ENCODE measurements at regions not wholly inside any gene's neighbourhood (a gene's known extent, or its start where the extent isn't known, plus 50 kb on each side); places are given as distances from the start of the nearest gene placed in this dataset.

- no peak overlapping the region for H3K4me2 ChIP-seq (ENCODE audit: extremely low read depth, insufficient read depth, low read length)
- DNase-seq (ENCODE audit: low read depth in 2 of 2) = no peak
- H3K9me3 ChIP-seq (ENCODE audit: control insufficient read depth, insufficient read depth, low read depth, low read length) = no peaks in the 10 kb centered on the region
- H3K4me3 ChIP-seq (replicated peaks in 1 of 4; ENCODE audit: control extremely low read depth in 1 of 4, insufficient read depth in 1 of 4, low read depth in 3 of 4, low read length in 4 of 4) = no peak overlapping the region
- no peaks in the 10 kb centered on the region for H3K4me1 ChIP-seq (ENCODE audit: control insufficient read depth, extremely low read depth, insufficient read depth, low read length)
- H3K27ac ChIP-seq (ENCODE audit: insufficient read depth, low read length) = no peak overlapping the region
- no peak overlapping the region for H3K9ac ChIP-seq (ENCODE audit: insufficient read depth, low read length)
- TF ChIP-seq EZH2 (IDR thresholded peaks at IDR 0.05; ENCODE audit: low read length, missing control alignments) = no peak
- TF ChIP-seq, protein P1, sequence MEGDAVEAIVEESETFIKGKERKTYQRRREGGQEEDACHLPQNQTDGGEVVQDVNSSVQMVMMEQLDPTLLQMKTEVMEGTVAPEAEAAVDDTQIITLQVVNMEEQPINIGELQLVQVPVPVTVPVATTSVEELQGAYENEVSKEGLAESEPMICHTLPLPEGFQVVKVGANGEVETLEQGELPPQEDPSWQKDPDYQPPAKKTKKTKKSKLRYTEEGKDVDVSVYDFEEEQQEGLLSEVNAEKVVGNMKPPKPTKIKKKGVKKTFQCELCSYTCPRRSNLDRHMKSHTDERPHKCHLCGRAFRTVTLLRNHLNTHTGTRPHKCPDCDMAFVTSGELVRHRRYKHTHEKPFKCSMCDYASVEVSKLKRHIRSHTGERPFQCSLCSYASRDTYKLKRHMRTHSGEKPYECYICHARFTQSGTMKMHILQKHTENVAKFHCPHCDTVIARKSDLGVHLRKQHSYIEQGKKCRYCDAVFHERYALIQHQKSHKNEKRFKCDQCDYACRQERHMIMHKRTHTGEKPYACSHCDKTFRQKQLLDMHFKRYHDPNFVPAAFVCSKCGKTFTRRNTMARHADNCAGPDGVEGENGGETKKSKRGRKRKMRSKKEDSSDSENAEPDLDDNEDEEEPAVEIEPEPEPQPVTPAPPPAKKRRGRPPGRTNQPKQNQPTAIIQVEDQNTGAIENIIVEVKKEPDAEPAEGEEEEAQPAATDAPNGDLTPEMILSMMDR (conservative IDR thresholded peaks at IDR 0.05 in 1 of 2, IDR thresholded peaks at IDR 0.05 in 1 of 2; ENCODE audit: low read depth in 1 of 2, low read length in 2 of 2) = no peak
- no peaks in the 10 kb centered on the region for H3K79me2 ChIP-seq (ENCODE audit: control insufficient read depth, insufficient read depth, low read length)
- H2AFZ ChIP-seq (ENCODE audit: low read length) = no peak overlapping the region
- H3K27me3 ChIP-seq (ENCODE audit: control insufficient read depth, insufficient read depth, low read length) = no peaks in the 10 kb centered on the region
- H3K36me3 ChIP-seq (ENCODE audit: control insufficient read depth, insufficient read depth, low read length) = no peaks in the 10 kb centered on the region
- H4K20me1 ChIP-seq (ENCODE audit: control insufficient read depth, extremely low read depth, insufficient read depth, low read length) = no peaks in the 10 kb centered on the region
Measured at GRCh38 chr2:172225786-172226185, 123.1 kb upstream of the DLX2 start.

DNA sequence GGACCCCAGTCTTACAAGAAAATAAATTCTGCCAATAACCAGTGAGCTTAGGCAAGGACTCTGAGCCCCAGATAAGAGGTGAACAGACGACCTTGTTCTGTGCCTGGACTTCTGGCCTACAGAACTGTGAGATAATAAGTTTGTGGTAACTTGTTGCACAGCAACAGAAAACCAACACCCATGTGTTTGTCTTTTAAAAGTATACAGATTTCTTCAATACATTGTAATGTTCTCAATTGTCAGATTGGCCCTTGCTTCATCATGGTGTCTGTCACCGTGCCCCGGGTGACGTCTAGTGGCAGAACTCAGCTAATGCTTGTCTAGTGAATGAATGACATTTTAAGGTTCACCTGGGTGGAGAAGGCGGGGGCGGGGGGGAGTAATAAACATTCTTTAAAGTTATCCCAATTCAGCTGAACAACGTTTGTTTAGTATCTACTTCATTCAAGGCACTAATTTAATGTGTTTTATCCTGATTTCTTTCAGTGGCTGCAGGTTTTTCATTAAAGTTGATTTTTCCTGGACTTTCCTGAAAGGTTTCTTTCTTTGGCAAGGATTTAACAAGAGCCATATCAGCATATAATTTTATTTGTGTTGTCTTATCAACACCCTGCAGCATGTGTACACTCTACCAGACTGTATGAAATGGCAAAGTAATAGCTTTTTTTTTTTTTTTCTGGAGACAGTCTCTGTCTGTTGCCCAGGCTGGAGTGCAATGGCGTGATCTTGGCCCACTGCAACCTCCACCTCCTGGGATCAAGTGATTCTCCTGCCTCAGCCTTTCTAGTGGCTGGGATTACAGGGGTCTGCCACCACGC lies 123.8 kb upstream of the DLX2 start:
- no peaks in the 10 kb centered on the region for H3K27me3 ChIP-seq (ENCODE audit: control insufficient read depth, insufficient read depth, low read length)
- H4K20me1 ChIP-seq (ENCODE audit: control insufficient read depth, extremely low read depth, insufficient read depth, low read length) = no peaks in the 10 kb centered on the region
- no peaks in the 10 kb centered on the region for H3K9me3 ChIP-seq (ENCODE audit: control insufficient read depth, insufficient read depth, low read depth, low read length)
- H3K9ac ChIP-seq (ENCODE audit: insufficient read depth, low read length) = no peak overlapping the region
- H3K4me3 ChIP-seq (replicated peaks in 1 of 4; ENCODE audit: control extremely low read depth in 1 of 4, insufficient read depth in 1 of 4, low read depth in 3 of 4, low read length in 4 of 4) = no peak overlapping the region
- DNase-seq (ENCODE audit: low read depth in 2 of 2) = no peak
- H2AFZ ChIP-seq (ENCODE audit: low read length) = no peak overlapping the region
- no peaks in the 10 kb centered on the region for H3K36me3 ChIP-seq (ENCODE audit: control insufficient read depth, insufficient read depth, low read length)
- TF ChIP-seq, protein P1 (conservative IDR thresholded peaks at IDR 0.05 in 1 of 2, IDR thresholded peaks at IDR 0.05 in 1 of 2; ENCODE audit: low read depth in 1 of 2, low read length in 2 of 2) = no peak
- no peak for TF ChIP-seq EZH2 (IDR thresholded peaks at IDR 0.05; ENCODE audit: low read length, missing control alignments)
- H3K4me1 ChIP-seq (ENCODE audit: control insufficient read depth, extremely low read depth, insufficient read depth, low read length) = peaks cover 4% of the 10 kb centered on the region
- H3K4me2 ChIP-seq (ENCODE audit: extremely low read depth, insufficient read depth, low read length) = no peak overlapping the region
- no peak overlapping the region for H3K27ac ChIP-seq (ENCODE audit: insufficient read depth, low read length)
- no peaks in the 10 kb centered on the region for H3K79me2 ChIP-seq (ENCODE audit: control insufficient read depth, insufficient read depth, low read length)

DNA sequence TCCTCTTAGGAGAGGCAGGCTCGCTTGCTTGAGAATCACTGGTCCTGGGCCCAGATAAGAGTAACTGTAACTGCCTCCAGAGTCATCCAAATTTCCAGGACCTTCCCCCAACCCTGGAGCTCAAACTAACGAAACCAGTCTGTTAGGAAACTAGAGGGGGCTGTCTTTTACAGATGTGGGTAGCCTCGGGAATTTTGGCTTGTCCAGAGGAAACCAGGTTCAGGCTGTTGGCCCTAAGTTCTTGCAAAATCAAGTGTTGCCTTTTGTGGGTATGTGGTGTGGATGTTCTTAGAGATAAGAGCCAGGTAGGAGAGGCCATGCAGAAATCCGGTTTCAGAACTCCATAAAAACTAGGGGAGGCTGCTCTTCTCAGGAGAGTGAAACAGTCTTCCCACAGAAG lies 125.0 kb upstream of the DLX2 start:
- Histone ChIP-seq H3K4me1 (ENCODE audit: control insufficient read depth, extremely low read depth, insufficient read depth, low read length) (peaks cover 10% of the 10 kb centered on the region), H4K20me1 (ENCODE audit: control insufficient read depth, extremely low read depth, insufficient read depth, low read length) (no peaks in the 10 kb centered on the region), H2AFZ (ENCODE audit: low read length) (no peak overlapping the region), H3K9me3 (ENCODE audit: control insufficient read depth, insufficient read depth, low read depth, low read length) (no peaks in the 10 kb centered on the region), H3K9ac (ENCODE audit: insufficient read depth, low read length) (no peak overlapping the region), H3K36me3 (ENCODE audit: control insufficient read depth, insufficient read depth, low read length) (no peaks in the 10 kb centered on the region), H3K27ac (ENCODE audit: insufficient read depth, low read length) (no peak overlapping the region), H3K4me2 (ENCODE audit: extremely low read depth, insufficient read depth, low read length) (no peak overlapping the region), H3K79me2 (ENCODE audit: control insufficient read depth, insufficient read depth, low read length) (no peaks in the 10 kb centered on the region), H3K4me3 (replicated peaks in 1 of 4; ENCODE audit: control extremely low read depth in 1 of 4, insufficient read depth in 1 of 4, low read depth in 3 of 4, low read length in 4 of 4) (no peak overlapping the region), H3K27me3 (ENCODE audit: control insufficient read depth, insufficient read depth, low read length) (no peaks in the 10 kb centered on the region)
- TF ChIP-seq EZH2 (IDR thresholded peaks at IDR 0.05; ENCODE audit: low read length, missing control alignments) = no peak
- TF ChIP-seq, protein P1 (conservative IDR thresholded peaks at IDR 0.05 in 1 of 2, IDR thresholded peaks at IDR 0.05 in 1 of 2; ENCODE audit: low read depth in 1 of 2, low read length in 2 of 2) = no peak
- DNase-seq (ENCODE audit: low read depth in 2 of 2) = no peak
